Smooth muscle cell (in vitro differentiated cells): ENCODE measurements at regions not wholly inside any gene's neighbourhood (a gene's known extent, or its start where the extent isn't known, plus 50 kb on each side); places are given as distances from the start of the nearest gene placed in this dataset.

Experiments used
- DNase-seq: peaks from one replicate; lab custom pipeline; 2025; ENCODE audit not compliant: unreplicated experiment; lab: John Stamatoyannopoulos, UW
- H2AFZ ChIP-seq: fragments of 200-600 bp; sonication (generic); 2 replicates; pipeline ENCODE4 v1.6.0; 2016; ENCODE audit warnings: antibody characterized with exemption, low read depth, mild to moderate bottlenecking
- H3F3A ChIP-seq: fragments of 200-600 bp; sonication (generic); 2 replicates; pipeline ENCODE4 v1.6.0; 2017; ENCODE audit warnings: antibody characterized with exemption, low read depth
- H3K27ac ChIP-seq: fragments of 200-600 bp; sonication (generic); 2 replicates; pipeline ENCODE4 v1.5.1; 2016; ENCODE audit warnings: low read depth, mild to moderate bottlenecking
- H3K27me3 ChIP-seq: fragments of 200-600 bp; sonication (generic); 2 replicates; pipeline ENCODE4 v1.6.1; 2016; ENCODE audit warnings: low read depth, mild to moderate bottlenecking
- H3K36me3 ChIP-seq: fragments of 200-600 bp; sonication (generic); 2 replicates; pipeline ENCODE4 v1.5.1; 2016; ENCODE audit warnings: low read depth
- H3K4me1 ChIP-seq: fragments of 200-600 bp; sonication (generic); 2 replicates; pipeline ENCODE4 v1.5.1; 2016; ENCODE audit warnings: low read depth
- H3K4me2 ChIP-seq: fragments of 200-600 bp; sonication (generic); 2 replicates; pipeline ENCODE4 v1.6.0; 2016; ENCODE audit warnings: mild to moderate bottlenecking
- H3K4me3 ChIP-seq: fragments of 200-600 bp; sonication (generic); 2 replicates; pipeline ENCODE4 v1.5.1; 2016; ENCODE audit warnings: mild to moderate bottlenecking
- H3K79me2 ChIP-seq: fragments of 200-600 bp; sonication (generic); 2 replicates; pipeline ENCODE4 v1.6.0; 2016; ENCODE audit warnings: low read depth, mild to moderate bottlenecking
- H3K9ac ChIP-seq: fragments of 200-600 bp; sonication (generic); 2 replicates; pipeline ENCODE4 v1.6.0; 2016; ENCODE audit warnings: low read depth
- H3K9me3 ChIP-seq: fragments of 200-600 bp; sonication (generic); replicated peaks from 2 replicates; pipeline ENCODE4 v1.5.1; 2016; ENCODE audit warnings: low read depth
- H4K20me1 ChIP-seq: fragments of 200-600 bp; sonication (generic); 2 replicates; pipeline ENCODE4 v1.6.0; 2016; ENCODE audit warnings: low read depth
- CTCF ChIP-seq: fragments of 200-600 bp; sonication (generic); IDR thresholded peaks from 2 replicates; pipeline ENCODE4 v1.5.1; 2017; ENCODE audit warnings: borderline replicate concordance, mild to moderate bottlenecking, antibody characterized with exemption; ENCODE audit not compliant: insufficient read depth, poor library complexity, severe bottlenecking
- WGBS: methylation state at CpG from one replicate; pipeline ENCODE4 v1.1.7; 2016; ENCODE audit warnings: low lambda C conversion rate; 5-methylcytosine and 5-hydroxymethylcytosine counted together

DNA sequence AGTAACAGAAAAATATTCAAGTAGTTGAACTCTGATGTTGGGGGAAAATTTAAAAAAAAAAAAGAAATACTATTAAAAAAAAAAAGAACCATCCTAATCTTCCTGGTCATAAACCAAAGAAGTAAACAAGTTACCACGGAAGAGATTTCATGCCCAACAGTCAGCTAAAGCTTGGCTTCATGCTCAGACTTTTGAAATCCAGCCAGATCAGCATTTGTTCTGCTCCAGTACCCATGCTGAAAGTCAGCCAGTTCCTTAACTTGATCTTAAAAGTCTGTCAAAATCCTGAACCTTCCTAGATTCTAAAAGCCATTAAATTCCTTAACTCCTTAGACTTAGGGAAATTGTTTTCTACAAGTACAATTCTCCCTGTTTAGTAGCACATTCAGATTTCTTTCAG, 908.7 kb upstream of the CDH9 start:
- H3K27me3 ChIP-seq, result no peaks in the 10 kb centered on the region
- H3K4me1 ChIP-seq, result no peaks in the 10 kb centered on the region
- no peaks in the 10 kb centered on the region for H3F3A ChIP-seq
- no peaks in the 10 kb centered on the region for H3K79me2 ChIP-seq
- DNase-seq, result no peak
- 22% methylated on average over 1 of the region's 1 CpG for WGBS
- no peak overlapping the region for H3K9ac ChIP-seq
- H3K4me2 ChIP-seq, result no peak overlapping the region
- TF ChIP-seq CTCF, result no peak
- H3K4me3 ChIP-seq, result no peak overlapping the region
- no peaks in the 10 kb centered on the region for H3K36me3 ChIP-seq
- no peak overlapping the region for H3K27ac ChIP-seq
- H4K20me1 ChIP-seq, result no peaks in the 10 kb centered on the region
- peak overlapping the region; percentile 33 for H2AFZ ChIP-seq
- no peaks in the 10 kb centered on the region for H3K9me3 ChIP-seq

GRCh38 chr5:27944471-27944870, 906.1 kb upstream of the CDH9 start:
- Histone ChIP-seq H3K4me1 (no peaks in the 10 kb centered on the region), H3K27ac (no peak overlapping the region), H3K27me3 (no peaks in the 10 kb centered on the region), H3K36me3 (no peaks in the 10 kb centered on the region), H3K4me2 (no peak overlapping the region), H3K79me2 (no peaks in the 10 kb centered on the region), H2AFZ (no peak overlapping the region), H3K9ac (no peak overlapping the region), H3K4me3 (no peak overlapping the region), H3F3A (no peaks in the 10 kb centered on the region), H3K9me3 (no peaks in the 10 kb centered on the region), H4K20me1 (no peaks in the 10 kb centered on the region)
- WGBS, result 48% methylated on average over 3 of the region's 3 CpGs
- no peak for TF ChIP-seq CTCF
- DNase-seq, result no peak

GRCh38 chr5:27938989-27939388, 900.6 kb upstream of the CDH9 start:
- no peaks in the 10 kb centered on the region for H3K79me2 ChIP-seq
- H3K27ac ChIP-seq, result no peak overlapping the region
- no peaks in the 10 kb centered on the region for H3K9me3 ChIP-seq
- 81% methylated on average over 2 of the region's 2 CpGs for WGBS
- H3K4me3 ChIP-seq, result no peak overlapping the region
- H3F3A ChIP-seq, result no peaks in the 10 kb centered on the region
- H2AFZ ChIP-seq, result no peak overlapping the region
- no peaks in the 10 kb centered on the region for H3K36me3 ChIP-seq
- no peaks in the 10 kb centered on the region for H3K4me1 ChIP-seq
- H4K20me1 ChIP-seq, result no peaks in the 10 kb centered on the region
- no peaks in the 10 kb centered on the region for H3K27me3 ChIP-seq
- no peak for TF ChIP-seq CTCF
- H3K4me2 ChIP-seq, result no peak overlapping the region
- no peak for DNase-seq
- no peak overlapping the region for H3K9ac ChIP-seq

DNA sequence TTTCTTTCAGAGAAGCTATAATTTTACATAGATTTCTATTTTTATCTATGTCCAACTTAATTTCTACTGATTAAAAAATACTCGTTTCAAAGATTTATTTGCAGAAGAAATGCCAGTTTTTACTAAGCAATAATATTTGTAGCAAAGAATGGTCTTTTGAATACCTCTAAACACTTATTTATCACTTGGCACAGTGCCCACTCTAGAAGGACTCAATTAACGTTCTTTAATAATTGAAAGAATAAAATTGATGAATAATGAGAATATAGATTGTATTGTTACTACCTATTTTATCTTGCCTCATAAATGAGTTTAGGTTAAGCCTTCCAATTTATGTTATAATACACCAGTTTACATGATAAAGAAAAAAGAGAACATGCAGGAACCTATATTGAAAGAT, 889.7 kb upstream of the CDH9 start:
- H3K9ac ChIP-seq, result no peak overlapping the region
- 87% methylated on average over 2 of the region's 2 CpGs for WGBS
- H3K79me2 ChIP-seq, result no peaks in the 10 kb centered on the region
- TF ChIP-seq CTCF, result no peak
- H2AFZ ChIP-seq, result no peak overlapping the region
- DNase-seq, result no peak
- no peaks in the 10 kb centered on the region for H3K9me3 ChIP-seq
- no peaks in the 10 kb centered on the region for H3K36me3 ChIP-seq
- H3K27ac ChIP-seq, result no peak overlapping the region
- no peaks in the 10 kb centered on the region for H4K20me1 ChIP-seq
- H3K4me1 ChIP-seq, result no peaks in the 10 kb centered on the region
- H3F3A ChIP-seq, result no peaks in the 10 kb centered on the region
- H3K27me3 ChIP-seq, result no peaks in the 10 kb centered on the region
- H3K4me2 ChIP-seq, result no peak overlapping the region
- H3K4me3 ChIP-seq, result no peak overlapping the region
